GM08714 (cell line): ENCODE measurements at regions not wholly inside any gene's neighbourhood (a gene's known extent, or its start where the extent isn't known, plus 50 kb on each side); places are given as distances from the start of the nearest gene placed in this dataset.
"Not testable (repeated sequence)": the region's sequence is repeated elsewhere in the genome, so short reads cannot be mapped to it uniquely, and the experiment has no call there.

Experiments used
- H3K4me3 ChIP-seq: fragments of 200-500 bp; sonication (Bioruptor generic); 2 replicates; pipeline ENCODE4 v1.5.1; 2014; ENCODE audit warnings: mild to moderate bottlenecking, low read length, inconsistent platforms
- ZNF274 ChIP-seq: IDR thresholded peaks from 2 replicates; pipeline ENCODE4 v1.6.1; 2012; ENCODE audit warnings: mild to moderate bottlenecking, low read depth, low read length

DNA sequence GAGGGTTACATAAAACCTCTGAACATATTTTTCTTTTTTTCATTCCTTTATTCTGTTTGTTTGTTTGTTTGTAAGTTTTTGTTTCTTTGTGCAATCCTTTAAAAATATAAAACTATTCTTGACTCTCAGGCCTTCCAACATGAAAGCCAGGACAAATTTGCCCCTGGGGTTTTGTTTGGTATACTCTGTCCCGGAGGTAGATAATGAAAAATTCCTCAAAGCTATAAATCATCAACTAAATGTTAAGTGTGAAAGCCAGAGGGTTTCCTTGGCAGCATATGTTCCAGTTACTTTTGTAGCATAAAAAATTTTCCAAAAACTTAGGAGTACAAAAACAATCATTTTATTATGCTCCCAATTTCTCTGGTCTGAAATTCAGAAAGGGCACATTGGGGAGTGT lies 1084.3 kb upstream of the GJE1 start:
- no peak for TF ChIP-seq ZNF274

DNA sequence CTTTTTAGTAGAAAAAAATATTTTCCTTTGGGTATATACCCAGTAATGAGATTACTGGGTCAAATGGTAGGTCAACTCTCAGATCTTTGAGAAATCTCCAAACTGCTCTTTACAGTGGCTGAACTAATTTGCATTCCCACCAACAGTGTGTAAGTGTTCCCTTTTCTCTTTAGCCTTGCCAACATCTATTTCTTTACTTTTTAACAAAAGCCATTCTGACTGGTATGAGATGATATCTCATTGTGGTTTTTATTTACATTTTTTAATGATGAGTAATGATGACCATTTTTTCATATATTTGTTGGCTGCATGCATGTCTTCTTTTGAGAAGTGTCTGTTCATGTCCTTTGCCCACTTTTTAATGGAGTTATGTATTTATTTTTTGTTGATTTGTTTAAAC lies 1086.2 kb upstream of the GJE1 start:
- H3K4me3 ChIP-seq, result not testable (repeated sequence)

More for the DNA sequence above, 1084.3 kb upstream of the GJE1 start:
- H3K4me3 ChIP-seq, result no peak overlapping the region

DNA sequence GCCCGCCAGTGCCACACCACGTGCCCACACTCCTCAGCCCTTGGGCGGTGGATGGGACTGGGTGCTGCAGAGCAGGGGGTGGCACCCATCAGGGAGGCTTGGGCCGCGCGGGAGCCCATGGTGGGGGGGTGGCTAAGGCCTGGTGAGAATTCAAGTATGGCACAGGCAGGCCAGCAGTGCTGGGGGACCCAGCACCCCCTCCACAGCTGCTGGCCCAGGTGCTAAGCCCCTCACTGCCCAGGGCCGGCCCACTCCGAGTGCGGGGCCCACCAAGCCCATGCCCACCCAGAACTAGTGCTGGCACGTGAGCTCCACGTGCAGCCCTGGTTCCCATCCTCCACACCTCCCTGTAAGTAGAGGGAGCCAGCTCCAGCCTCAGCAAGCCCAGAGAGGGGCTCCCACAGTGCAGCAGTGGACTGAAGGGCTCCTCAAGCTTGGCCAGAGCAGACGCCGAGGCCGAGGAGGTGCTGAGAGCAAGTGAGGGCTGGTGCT lies 1091.1 kb upstream of the GJE1 start:
- TF ChIP-seq ZNF274, result no peak
- no peak overlapping the region for H3K4me3 ChIP-seq

DNA sequence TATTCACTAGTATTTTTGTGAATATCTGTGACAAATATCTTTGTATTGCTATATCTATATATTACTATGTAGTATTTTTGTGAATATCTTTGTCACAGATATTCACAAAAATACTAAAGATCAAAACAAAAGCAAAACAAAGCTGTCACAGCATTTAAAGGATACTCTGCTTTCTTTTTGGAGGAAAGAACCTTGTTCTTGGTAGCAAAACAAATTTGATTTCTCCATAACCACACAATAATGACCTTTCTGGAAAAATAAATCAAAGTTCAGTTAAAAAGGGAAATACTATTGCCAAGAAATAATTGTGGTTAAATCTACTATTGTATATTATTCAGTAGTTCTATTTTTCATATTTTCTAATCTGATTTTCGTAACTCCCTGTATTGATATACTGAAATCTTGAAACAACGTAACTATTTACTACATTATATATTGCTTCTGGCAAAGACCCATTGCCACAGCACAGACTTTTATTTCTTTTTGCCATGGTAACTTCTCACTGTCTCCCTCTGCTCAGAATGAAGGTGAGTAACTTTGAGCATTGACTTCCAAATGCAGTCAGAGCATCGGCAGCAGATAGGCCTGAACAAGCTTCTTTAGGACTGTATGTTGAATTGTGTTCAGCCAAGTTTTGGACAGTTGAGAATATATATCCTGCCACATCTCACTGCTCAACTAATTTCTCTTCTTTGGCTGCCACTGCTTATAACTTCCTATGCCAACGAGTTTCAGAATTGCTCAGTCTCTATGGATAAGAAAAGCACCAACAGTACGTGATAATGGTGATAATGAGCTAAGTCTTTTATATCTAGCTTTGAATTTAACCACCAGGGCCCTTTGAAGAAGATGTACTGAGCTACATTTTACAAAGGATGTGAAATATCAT lies 1097.2 kb upstream of the GJE1 start:
- H3K4me3 ChIP-seq, result no peak overlapping the region
- TF ChIP-seq ZNF274, result no peak

DNA sequence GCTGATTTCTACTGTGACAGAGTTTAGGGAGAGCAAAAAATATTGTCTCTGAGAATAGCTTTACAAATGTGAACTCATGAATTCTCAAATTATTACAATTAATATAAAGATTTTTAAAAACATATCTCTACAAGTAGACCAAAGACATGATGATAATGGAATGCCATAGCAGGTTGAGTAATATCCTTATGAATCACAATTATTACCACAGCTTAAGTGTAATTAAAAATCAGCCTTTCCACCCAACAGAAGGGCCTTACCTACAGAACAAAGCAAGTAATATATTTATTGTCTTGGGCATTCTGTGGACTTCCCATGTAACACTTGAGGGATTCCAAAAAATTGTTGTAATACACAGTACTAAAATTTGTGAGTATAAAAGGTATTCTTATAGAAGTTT lies 1099.6 kb upstream of the GJE1 start:
- TF ChIP-seq ZNF274, result no peak
- H3K4me3 ChIP-seq, result no peak overlapping the region

DNA sequence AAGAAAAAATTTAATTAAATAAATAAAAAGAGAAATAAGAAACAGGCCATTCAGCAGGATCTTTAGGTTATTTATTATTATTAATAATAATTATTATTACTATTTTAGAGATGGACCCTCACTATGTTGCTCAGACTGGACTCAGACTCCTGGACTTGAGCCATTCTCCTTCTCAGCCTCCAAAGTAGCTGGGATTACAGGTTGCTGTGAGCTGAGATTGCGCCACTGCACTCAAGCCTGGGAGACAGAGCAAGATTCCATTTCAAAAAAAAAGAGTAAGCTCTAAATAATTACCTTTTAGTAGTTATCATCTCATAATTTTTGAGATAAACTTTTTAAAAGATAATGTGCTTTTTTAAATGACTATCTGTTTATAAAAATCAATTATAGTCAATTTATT lies 1102.8 kb upstream of the GJE1 start:
- no peak overlapping the region for H3K4me3 ChIP-seq
- TF ChIP-seq ZNF274, result no peak

DNA sequence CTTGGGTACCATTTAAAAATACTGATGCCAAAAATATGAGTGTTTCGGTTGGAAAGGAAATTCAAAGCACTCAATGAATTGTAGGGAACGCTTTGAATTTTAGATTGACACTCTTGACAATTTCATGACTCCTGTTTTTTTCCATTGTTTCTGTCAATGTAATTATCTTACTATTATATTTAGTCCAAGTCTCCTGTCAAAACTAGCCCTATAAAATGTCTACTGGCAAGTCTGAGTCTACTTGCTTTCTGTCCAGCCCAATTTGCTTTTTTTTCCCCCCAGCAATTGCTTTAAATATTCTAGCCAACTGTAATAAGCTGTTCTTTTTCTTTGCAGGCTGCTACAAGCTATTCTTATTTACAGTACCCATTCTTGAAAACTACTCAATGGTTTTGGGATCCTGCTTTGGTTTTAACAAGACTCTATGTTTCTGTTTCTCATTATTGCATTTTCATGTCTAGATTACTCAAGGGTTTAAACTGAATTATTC lies 1103.9 kb upstream of the GJE1 start:
- TF ChIP-seq ZNF274, result no peak
- H3K4me3 ChIP-seq, result no peak overlapping the region

DNA sequence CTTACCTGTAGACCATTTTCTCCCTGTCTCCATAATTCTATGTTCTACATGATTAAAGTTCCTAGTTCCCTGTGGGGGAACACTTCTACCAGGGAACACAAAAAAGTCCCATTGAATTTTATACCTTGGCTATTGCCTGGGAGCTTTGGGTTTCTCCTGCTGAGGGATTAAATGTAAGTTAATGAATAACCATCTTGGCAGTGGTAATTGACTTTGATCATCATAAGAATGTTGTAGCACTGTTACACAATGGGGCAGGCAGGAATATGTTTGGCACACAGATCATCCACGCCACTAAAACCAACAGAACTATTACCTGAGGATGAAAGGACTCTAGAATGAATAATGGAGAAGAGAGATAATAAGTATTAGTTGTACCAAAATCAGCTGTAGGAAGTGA lies 1106.2 kb upstream of the GJE1 start:
- H3K4me3 ChIP-seq, result no peak overlapping the region
- TF ChIP-seq ZNF274, result no peak

DNA sequence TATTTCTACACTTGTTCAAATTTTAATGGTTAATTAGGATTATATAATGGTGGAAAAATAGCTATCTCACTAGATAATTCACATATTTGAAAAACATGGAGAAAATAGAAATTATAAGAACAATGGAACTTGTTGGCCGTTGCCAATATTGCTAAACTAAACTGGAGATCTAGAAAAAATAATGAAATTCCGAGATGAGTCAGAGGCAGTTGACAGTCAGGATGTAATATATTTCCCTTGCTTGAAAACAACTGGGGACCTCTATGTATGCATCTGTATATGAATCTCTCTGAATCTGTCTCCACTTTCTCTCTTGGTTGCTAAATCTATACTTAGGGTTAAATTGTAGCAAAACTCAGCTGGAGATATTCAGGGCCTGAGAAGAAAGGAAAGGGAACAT lies 1108.2 kb upstream of the GJE1 start:
- no peak for TF ChIP-seq ZNF274
- no peak overlapping the region for H3K4me3 ChIP-seq

DNA sequence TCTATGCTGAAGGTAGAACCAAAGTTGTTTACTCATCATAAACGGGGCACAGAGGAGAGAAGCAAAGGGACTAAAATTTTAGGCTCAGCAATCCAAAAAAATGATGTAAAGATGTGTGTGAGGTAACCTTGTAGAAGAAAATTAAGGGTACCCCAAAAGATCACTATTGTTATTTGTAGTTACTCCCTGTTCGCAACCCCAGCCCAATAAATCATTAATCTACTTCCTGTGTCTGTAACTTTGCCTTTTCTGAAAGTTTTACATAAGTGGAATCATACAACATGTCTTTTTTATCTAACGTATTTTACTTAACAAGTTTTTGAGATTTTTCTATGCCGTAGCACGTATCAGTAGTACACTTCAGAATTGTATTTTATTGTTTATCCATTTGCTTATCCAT lies 1114.8 kb upstream of the GJE1 start:
- no peak for TF ChIP-seq ZNF274
- H3K4me3 ChIP-seq, result no peak overlapping the region

DNA sequence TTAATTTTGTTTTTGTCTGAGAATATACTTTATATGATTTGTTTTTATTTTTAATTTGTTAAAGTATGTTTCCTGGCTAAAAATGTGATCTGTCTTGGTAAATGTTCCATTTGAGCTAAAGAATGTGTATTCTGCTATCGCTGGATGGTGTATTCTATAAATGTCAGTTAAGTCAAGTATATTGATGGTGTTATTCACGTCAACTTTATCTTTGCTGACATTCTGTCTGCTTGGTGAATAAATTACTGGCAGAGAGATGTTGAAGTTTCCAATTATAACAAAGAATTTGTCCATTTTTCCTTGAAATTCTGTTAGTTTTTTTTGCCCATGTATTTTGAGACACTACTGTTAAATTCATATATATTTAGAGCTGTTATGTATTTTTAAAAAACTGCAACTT lies 1131.8 kb upstream of the GJE1 start:
- no peak for TF ChIP-seq ZNF274
- H3K4me3 ChIP-seq, result no peak overlapping the region

DNA sequence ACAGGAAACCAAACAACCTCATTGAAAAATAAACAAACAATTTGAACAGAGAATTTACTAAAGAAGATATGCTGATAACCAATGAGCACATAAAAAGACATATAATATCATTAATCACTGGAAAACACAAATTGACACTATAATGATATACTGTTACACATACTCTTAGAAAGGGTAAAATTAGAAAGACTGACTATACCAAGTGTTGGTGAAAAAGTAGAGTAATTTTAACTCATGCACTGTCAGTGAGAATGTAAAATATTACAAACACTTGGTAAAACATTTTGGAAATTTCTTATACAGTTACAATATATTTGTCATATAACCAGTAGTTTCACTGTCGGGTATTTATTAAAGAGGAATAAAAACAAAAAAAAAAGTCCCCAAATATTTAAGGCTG lies 1139.2 kb upstream of the GJE1 start:
- H3K4me3 ChIP-seq, result no peak overlapping the region
- TF ChIP-seq ZNF274, result no peak

DNA sequence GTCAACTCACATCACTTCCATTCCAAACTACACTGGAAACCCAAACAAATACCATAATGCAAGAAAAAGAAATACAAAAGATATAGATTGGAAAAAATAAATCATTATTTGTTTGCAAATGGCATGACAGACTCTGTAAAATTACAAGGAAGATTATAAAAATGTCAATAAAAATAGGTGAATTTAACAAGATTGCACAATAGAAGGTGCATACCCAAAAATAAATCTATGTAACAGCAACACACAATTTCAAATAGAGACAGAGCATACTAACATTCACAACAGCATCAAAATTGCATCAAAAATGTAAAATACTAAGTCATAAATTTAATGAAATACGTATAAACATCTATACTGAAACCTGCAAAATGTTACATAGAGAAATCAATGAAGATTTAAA lies 1140.0 kb upstream of the GJE1 start:
- no peak overlapping the region for H3K4me3 ChIP-seq
- TF ChIP-seq ZNF274, result no peak

DNA sequence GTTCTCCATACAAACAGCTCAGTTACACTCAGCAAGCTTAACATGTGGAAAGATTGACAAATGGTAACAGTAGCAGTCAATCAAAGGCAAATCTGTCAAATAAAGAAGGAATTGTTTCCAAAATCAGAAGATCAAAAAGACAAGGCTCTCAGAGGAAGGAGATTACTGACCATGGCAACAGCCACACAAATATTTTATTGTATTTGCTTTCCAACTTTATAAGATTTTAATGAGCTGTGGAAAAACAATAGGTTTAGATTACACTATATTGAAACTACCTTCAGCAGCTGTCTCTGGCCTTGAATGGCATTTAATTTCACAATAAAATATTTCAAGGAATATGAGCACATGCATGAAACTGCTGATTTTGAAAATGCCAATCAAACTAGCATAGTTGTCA lies 1143.9 kb upstream of the GJE1 start:
- TF ChIP-seq ZNF274, result no peak
- H3K4me3 ChIP-seq, result no peak overlapping the region

DNA sequence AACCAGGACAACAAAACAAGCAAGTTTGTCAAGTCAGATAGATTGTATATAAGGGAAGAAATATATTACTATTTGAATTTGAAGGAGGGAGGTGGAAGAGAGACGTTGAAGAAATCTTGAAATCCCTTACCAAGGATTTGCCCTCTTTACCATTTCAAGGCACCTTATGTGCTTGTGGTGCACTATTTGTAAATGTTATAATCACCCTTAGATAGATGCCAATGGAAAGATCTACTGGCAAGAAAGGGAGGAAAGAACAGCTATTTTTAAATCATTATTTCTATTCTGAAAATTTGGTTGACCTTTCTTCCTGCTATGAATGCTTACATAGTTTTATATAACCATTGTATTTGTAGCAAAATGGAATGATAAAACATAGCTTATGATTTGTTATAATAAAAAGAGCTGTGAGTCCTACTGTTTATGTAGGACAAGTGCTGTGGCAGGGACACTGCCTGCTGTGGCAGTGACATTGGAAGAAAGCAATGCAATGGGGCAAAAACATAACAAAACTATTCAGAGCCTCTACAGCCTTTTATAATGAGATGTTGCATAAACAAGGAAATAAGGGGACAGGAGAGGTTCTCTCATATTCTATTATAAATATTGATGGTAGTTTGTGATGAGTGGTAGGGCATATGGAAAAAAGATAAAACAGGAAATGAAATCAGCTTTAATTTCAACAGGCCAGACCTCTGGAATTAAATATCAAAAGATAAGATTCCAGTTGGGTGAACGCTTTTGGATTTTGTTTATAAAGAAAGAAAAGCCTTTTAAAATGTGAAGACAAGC lies 1145.2 kb upstream of the GJE1 start:
- no peak for TF ChIP-seq ZNF274
- H3K4me3 ChIP-seq, result no peak overlapping the region

DNA sequence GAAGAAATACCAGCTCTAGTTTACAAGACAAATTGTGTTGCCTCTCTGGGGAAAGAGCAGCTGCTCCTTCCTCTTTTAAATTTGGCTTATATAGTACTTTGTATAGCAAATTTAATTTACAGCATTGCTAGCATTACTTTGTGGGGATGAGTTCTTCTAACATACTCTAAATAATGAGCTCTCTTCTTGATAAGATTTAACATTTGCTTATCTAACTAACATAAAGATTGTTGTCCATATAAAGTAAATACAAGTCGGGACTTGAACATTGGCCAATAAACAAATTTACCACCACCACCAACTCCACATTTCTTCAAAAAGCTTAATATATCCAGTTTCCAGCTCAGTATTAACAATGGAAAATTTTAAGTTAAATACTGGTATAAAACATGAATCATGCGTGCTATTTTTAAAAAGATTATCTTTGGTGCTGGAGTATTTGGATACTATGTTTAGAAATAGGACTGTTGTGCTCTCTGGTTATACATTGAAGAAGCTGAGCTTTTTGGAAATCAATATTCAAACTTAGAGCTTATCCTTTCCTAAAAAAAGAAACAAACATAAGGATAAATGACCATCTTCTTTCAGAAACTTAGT lies 1146.9 kb upstream of the GJE1 start:
- no peak for TF ChIP-seq ZNF274
- H3K4me3 ChIP-seq, result no peak overlapping the region
